Neuronal stem cell (in vitro differentiated cells): ENCODE measurements at regions not wholly inside any gene's neighbourhood (a gene's known extent, or its start where the extent isn't known, plus 50 kb on each side); places are given as distances from the start of the nearest gene placed in this dataset.

Experiments
- DNase-seq: peaks from one replicate; pipeline ENCODE4 v3.0.0-alpha.2; 2013; ENCODE audit warnings: low spot score
- H2AFZ ChIP-seq: one replicate; pipeline ENCODE4 v1.6.1; 2013; ENCODE audit warnings: mild to moderate bottlenecking, low read length, inconsistent platforms
- H2AK5ac ChIP-seq: 2 replicates; pipeline ENCODE4 v1.6.1; 2013; ENCODE audit warnings: low read depth, mild to moderate bottlenecking, inconsistent platforms, low read length, moderate library complexity, mixed read lengths
- H2BK120ac ChIP-seq: 2 replicates; pipeline ENCODE4 v1.6.1; 2013; ENCODE audit warnings: low read depth, mild to moderate bottlenecking, inconsistent platforms, low read length, moderate library complexity, mixed read lengths
- H2BK12ac ChIP-seq: one replicate; pipeline ENCODE4 v1.6.1; 2013; ENCODE audit warnings: low read length, inconsistent platforms
- H2BK15ac ChIP-seq: 2 replicates; pipeline ENCODE4 v1.6.1; 2013; ENCODE audit warnings: mild to moderate bottlenecking, low read length, inconsistent platforms, mixed read lengths
- H2BK5ac ChIP-seq: one replicate; pipeline ENCODE4 v1.6.1; 2013; ENCODE audit warnings: inconsistent platforms, mild to moderate bottlenecking, low read length, moderate library complexity
- H3K14ac ChIP-seq: one replicate; pipeline ENCODE4 v1.6.1; 2013; ENCODE audit warnings: low read length, inconsistent platforms
- H3K18ac ChIP-seq: 2 replicates; pipeline ENCODE4 v1.6.1; 2013; ENCODE audit warnings: low read length, inconsistent platforms
- H3K23ac ChIP-seq: 2 replicates; pipeline ENCODE4 v1.6.1; 2013; ENCODE audit warnings: low read depth, mild to moderate bottlenecking, mixed read lengths, low read length, inconsistent platforms; ENCODE audit not compliant: poor library complexity
- H3K27ac ChIP-seq: replicated peaks from 3 replicates; pipeline ENCODE4 v1.5.1; 2013; ENCODE audit warnings: low read length, inconsistent platforms
- H3K27me3 ChIP-seq, 3 experiments: 2 replicates each; pipeline ENCODE4 v1.6.1; 2013; ENCODE audit warnings: low read length in 3 of 3, mild to moderate bottlenecking in 2 of 3, inconsistent platforms in 1 of 3, low read depth in 1 of 3, mixed read lengths in 1 of 3, moderate library complexity in 1 of 3; ENCODE audit not compliant: control insufficient read depth in 3 of 3, insufficient read depth in 3 of 3
- H3K36me3 ChIP-seq, 2 donors: replicated peaks in 1 of 2; 2 replicates each; pipeline ENCODE4 v1.6.1; 2013; ENCODE audit warnings: low read length in 2 of 2; ENCODE audit not compliant: control insufficient read depth in 2 of 2, insufficient read depth in 2 of 2
- H3K4ac ChIP-seq: 2 replicates; pipeline ENCODE4 v1.6.1; 2013; ENCODE audit warnings: inconsistent platforms, mild to moderate bottlenecking, low read length, moderate library complexity
- H3K4me1 ChIP-seq, 2 donors: 1 replicate in 1 of 2; 2 replicates in 1 of 2; pipeline ENCODE4 v1.6.1; 2013; ENCODE audit warnings: low read length in 2 of 2, low read depth in 1 of 2; ENCODE audit not compliant: control insufficient read depth in 2 of 2, insufficient read depth in 1 of 2
- H3K4me2 ChIP-seq: one replicate; pipeline ENCODE4 v1.6.1; 2013; ENCODE audit warnings: mild to moderate bottlenecking, low read length, inconsistent platforms; ENCODE audit not compliant: insufficient read depth, poor library complexity, severe bottlenecking
- H3K4me3 ChIP-seq, 2 donors: 2 replicates each; pipeline ENCODE4 v1.5.1; 2013; ENCODE audit warnings: low read length in 2 of 2, mild to moderate bottlenecking in 2 of 2, inconsistent platforms in 1 of 2, moderate library complexity in 1 of 2
- H3K79me1 ChIP-seq: one replicate; pipeline ENCODE4 v1.6.1; 2013; ENCODE audit warnings: low read depth, mild to moderate bottlenecking, inconsistent platforms, low read length, moderate library complexity
- H3K9ac ChIP-seq: one replicate; pipeline ENCODE4 v1.6.1; 2013; ENCODE audit warnings: mild to moderate bottlenecking, low read depth, low read length, inconsistent platforms; ENCODE audit not compliant: poor library complexity
- H3K9me3 ChIP-seq, 2 donors: replicated peaks in 1 of 2; 2 replicates each; pipeline versions ENCODE3 to v1.6.1; 2013; ENCODE audit warnings: low read length in 2 of 2, mild to moderate bottlenecking in 2 of 2, inconsistent platforms in 1 of 2, low read depth in 1 of 2, mixed read lengths in 1 of 2, moderate library complexity in 1 of 2; ENCODE audit not compliant: control insufficient read depth in 2 of 2, insufficient read depth in 1 of 2
- H4K8ac ChIP-seq: one replicate; pipeline ENCODE4 v1.6.1; 2013; ENCODE audit warnings: low read depth, mild to moderate bottlenecking, inconsistent platforms, low read length, moderate library complexity
- H4K91ac ChIP-seq: one replicate; pipeline ENCODE4 v1.6.1; 2013; ENCODE audit warnings: low read length, low read depth, mild to moderate bottlenecking, inconsistent platforms; ENCODE audit not compliant: poor library complexity
- WGBS, 2 donors: extraction: QIAGEN DNeasy Blood & Tissue Kit; methylation state at CpG; one replicate each; pipeline ENCODE4 v1.1.7; 2013; ENCODE audit warnings: missing lambda C conversion rate in 2 of 2, mixed read lengths in 1 of 2; ENCODE audit not compliant: insufficient read length in 2 of 2, insufficient replicate concordance in 1 of 2; ENCODE audit errors: extremely low coverage in 2 of 2; 5-methylcytosine and 5-hydroxymethylcytosine counted together

- H3K4ac ChIP-seq: no peak overlapping the region
- H3K4me1 ChIP-seq: no peaks in the 10 kb centered on the region
- no peak overlapping the region for H2BK120ac ChIP-seq
- no peaks in the 10 kb centered on the region for H3K79me1 ChIP-seq
- H2AK5ac ChIP-seq: no peak overlapping the region
- H2BK5ac ChIP-seq: no peak overlapping the region
- H4K91ac ChIP-seq: no peak overlapping the region
- H3K4me3 ChIP-seq: no peak overlapping the region
- no peak overlapping the region for H2BK15ac ChIP-seq
- no peaks in the 10 kb centered on the region for H3K27me3 ChIP-seq
- no CpG with 5 or more reads among the region's 2 CpGs for WGBS, 2 donors
- no peak overlapping the region for H3K27ac ChIP-seq
- H3K36me3 ChIP-seq: no peaks in the 10 kb centered on the region
- no peak overlapping the region for H3K4me2 ChIP-seq
- H2BK12ac ChIP-seq: no peak overlapping the region
- H3K23ac ChIP-seq: no peak overlapping the region
- H4K8ac ChIP-seq: no peak overlapping the region
- no peak overlapping the region for H2AFZ ChIP-seq
- H3K14ac ChIP-seq: no peak overlapping the region
- no peak overlapping the region for H3K9ac ChIP-seq
- H3K18ac ChIP-seq: no peak overlapping the region
- DNase-seq: no peak
- H3K9me3 ChIP-seq: no peaks in the 10 kb centered on the region
Measured at GRCh38 chr11:121773076-121773475, 320.3 kb upstream of the SORL1-AS1 start.

- H3K23ac ChIP-seq: no peak overlapping the region
- no peak overlapping the region for H3K4me2 ChIP-seq
- no peaks in the 10 kb centered on the region for H3K4me1 ChIP-seq
- no peak overlapping the region for H2AFZ ChIP-seq
- H3K18ac ChIP-seq: no peak overlapping the region
- no peak overlapping the region for H2BK5ac ChIP-seq
- DNase-seq: no peak
- no peak overlapping the region for H2BK12ac ChIP-seq
- H3K27me3 ChIP-seq: peaks cover 0 to 4% (median 0%) of the 10 kb centered on the region in 3 experiments
- H3K4me3 ChIP-seq: no peak overlapping the region
- H3K4ac ChIP-seq: no peak overlapping the region
- H2BK15ac ChIP-seq: no peak overlapping the region
- H3K14ac ChIP-seq: no peak overlapping the region
- H2AK5ac ChIP-seq: no peak overlapping the region
- no peak overlapping the region for H4K8ac ChIP-seq
- H4K91ac ChIP-seq: no peak overlapping the region
- no peaks in the 10 kb centered on the region for H3K79me1 ChIP-seq
- H3K9ac ChIP-seq: no peak overlapping the region
- no CpG with 5 or more reads among the region's 4 CpGs for WGBS, 2 donors
- no peak overlapping the region for H2BK120ac ChIP-seq
- no peaks in the 10 kb centered on the region for H3K9me3 ChIP-seq
- H3K36me3 ChIP-seq: no peaks in the 10 kb centered on the region
- no peak overlapping the region for H3K27ac ChIP-seq
Measured at GRCh38 chr11:121770939-121771595, 318.3 kb upstream of the SORL1-AS1 start.

- WGBS, 2 donors: no CpG with 5 or more reads among the region's 2 CpGs
- Histone ChIP-seq H3K4ac (no peak overlapping the region), H3K9ac (no peak overlapping the region)
Measured at GRCh38 chr11:121769191-121769590, 316.4 kb upstream of the SORL1-AS1 start.

GRCh38 chr11:121767433-121767832, 314.7 kb upstream of the SORL1-AS1 start:
- Histone ChIP-seq H4K91ac (no peak overlapping the region), H3K4me1 (no peaks in the 10 kb centered on the region), H3K23ac (no peak overlapping the region), H3K79me1 (no peaks in the 10 kb centered on the region), H3K27me3 (peaks cover 0 to 7% (median 0%) of the 10 kb centered on the region in 3 experiments), H3K4ac (no peak overlapping the region), H3K9me3 (no peaks in the 10 kb centered on the region), H2AFZ (no peak overlapping the region), H2BK120ac (no peak overlapping the region), H3K4me3 (no peak overlapping the region), H2BK15ac (no peak overlapping the region), H3K4me2 (no peak overlapping the region), H2BK5ac (no peak overlapping the region), H3K14ac (no peak overlapping the region), H2BK12ac (no peak overlapping the region), H3K27ac (no peak overlapping the region), H3K36me3 (no peaks in the 10 kb centered on the region), H3K18ac (no peak overlapping the region), H2AK5ac (no peak overlapping the region), H3K9ac (no peak overlapping the region), H4K8ac (no peak overlapping the region)
- WGBS, 2 donors: no CpG with 5 or more reads among the region's 3 CpGs
- no peak for DNase-seq

More at GRCh38 chr11:121769191-121769590, 316.4 kb upstream of the SORL1-AS1 start:
- Histone ChIP-seq H3K9me3 (no peaks in the 10 kb centered on the region), H2BK5ac (no peak overlapping the region), H3K4me3 (no peak overlapping the region), H3K27ac (no peak overlapping the region), H3K4me1 (no peaks in the 10 kb centered on the region), H3K23ac (no peak overlapping the region), H3K27me3 (peaks cover 0 to 4% (median 0%) of the 10 kb centered on the region in 3 experiments), H2BK15ac (no peak overlapping the region), H2AK5ac (no peak overlapping the region), H3K18ac (no peak overlapping the region), H2BK120ac (no peak overlapping the region), H3K79me1 (no peaks in the 10 kb centered on the region), H2AFZ (no peak overlapping the region), H2BK12ac (no peak overlapping the region), H3K4me2 (no peak overlapping the region), H3K36me3 (no peaks in the 10 kb centered on the region), H4K8ac (no peak overlapping the region), H3K14ac (no peak overlapping the region), H4K91ac (no peak overlapping the region)
- no peak for DNase-seq
